ENCODE measurements at regions not wholly inside any gene's neighbourhood (a gene's known extent, or its start where the extent isn't known, plus 50 kb on each side); places are given as distances from the start of the nearest gene placed in this dataset.

- Mint-ChIP-seq H3K27me3 (peaks cover 4% of the 10 kb centered on the region), H3K4me3 (no peak overlapping the region), H3K36me3 (ENCODE audit: low read depth) (no peaks in the 10 kb centered on the region), H3K9me3 (no peaks in the 10 kb centered on the region), H3K4me1 (ENCODE audit: low read depth) (no peaks in the 10 kb centered on the region), H3K27ac (no peak overlapping the region)
Observed at GRCh38 chr19:33950091-33950750, 153.6 kb downstream of the KCTD15 start.

GRCh38 chr19:33953023-33953422 is 156.4 kb downstream of the KCTD15 start:
- Mint-ChIP-seq H3K27me3 (peaks cover 4% of the 10 kb centered on the region), H3K36me3 (ENCODE audit: low read depth) (no peaks in the 10 kb centered on the region), H3K4me1 (ENCODE audit: low read depth) (no peaks in the 10 kb centered on the region), H3K4me3 (no peak overlapping the region), H3K27ac (no peak overlapping the region), H3K9me3 (no peaks in the 10 kb centered on the region)

- no peaks in the 10 kb centered on the region for H3K4me1 Mint-ChIP-seq (ENCODE audit: low read depth)
- H3K27me3 Mint-ChIP-seq: peaks cover 4% of the 10 kb centered on the region
- no peak overlapping the region for H3K4me3 Mint-ChIP-seq
Observed at GRCh38 chr19:33953592-33953991, 156.9 kb downstream of the KCTD15 start.

GRCh38 chr19:33954686-33955085 is 158.0 kb downstream of the KCTD15 start:
- Mint-ChIP-seq H3K27ac (no peak overlapping the region), H3K9me3 (no peaks in the 10 kb centered on the region), H3K27me3 (peaks cover 5% of the 10 kb centered on the region), H3K4me1 (ENCODE audit: low read depth) (no peaks in the 10 kb centered on the region), H3K36me3 (ENCODE audit: low read depth) (no peaks in the 10 kb centered on the region), H3K4me3 (no peak overlapping the region)

More at GRCh38 chr19:33953592-33953991, 156.9 kb downstream of the KCTD15 start:
- Mint-ChIP-seq H3K27ac (no peak overlapping the region), H3K9me3 (no peaks in the 10 kb centered on the region), H3K36me3 (ENCODE audit: low read depth) (no peaks in the 10 kb centered on the region)

GRCh38 chr19:33956941-33957340 is 160.3 kb downstream of the KCTD15 start:
- Mint-ChIP-seq H3K27me3 (peaks cover 14% of the 10 kb centered on the region), H3K4me3 (no peak overlapping the region), H3K27ac (no peak overlapping the region), H3K9me3 (no peaks in the 10 kb centered on the region), H3K4me1 (ENCODE audit: low read depth) (no peaks in the 10 kb centered on the region), H3K36me3 (ENCODE audit: low read depth) (no peaks in the 10 kb centered on the region)

- no peaks in the 10 kb centered on the region for H3K4me1 Mint-ChIP-seq (ENCODE audit: low read depth)
- no peak overlapping the region for H3K4me3 Mint-ChIP-seq
- H3K27me3 Mint-ChIP-seq: peaks cover 14% of the 10 kb centered on the region
- H3K9me3 Mint-ChIP-seq: no peaks in the 10 kb centered on the region
- no peaks in the 10 kb centered on the region for H3K36me3 Mint-ChIP-seq (ENCODE audit: low read depth)
- H3K27ac Mint-ChIP-seq: no peak overlapping the region
Observed at GRCh38 chr19:33957804-33958203, 161.1 kb downstream of the KCTD15 start.

GRCh38 chr19:33960566-33960965 is 163.9 kb downstream of the KCTD15 start:
- Mint-ChIP-seq H3K36me3 (ENCODE audit: low read depth) (no peaks in the 10 kb centered on the region), H3K4me1 (ENCODE audit: low read depth) (no peaks in the 10 kb centered on the region), H3K4me3 (no peak overlapping the region), H3K9me3 (no peaks in the 10 kb centered on the region), H3K27ac (no peak overlapping the region), H3K27me3 (peaks cover 13% of the 10 kb centered on the region)

GRCh38 chr19:33962161-33962560 is 165.5 kb downstream of the KCTD15 start:
- Mint-ChIP-seq H3K9me3 (no peaks in the 10 kb centered on the region), H3K4me1 (ENCODE audit: low read depth) (no peaks in the 10 kb centered on the region), H3K27me3 (peaks cover 13% of the 10 kb centered on the region), H3K4me3 (no peak overlapping the region), H3K27ac (no peak overlapping the region), H3K36me3 (ENCODE audit: low read depth) (no peaks in the 10 kb centered on the region)

- Mint-ChIP-seq H3K36me3 (ENCODE audit: low read depth) (no peaks in the 10 kb centered on the region), H3K9me3 (peaks cover under 1% of the 10 kb centered on the region)
Observed at GRCh38 chr19:33963514-33963913, 166.8 kb downstream of the KCTD15 start.

GRCh38 chr19:33971073-33971472 is 174.4 kb downstream of the KCTD15 start:
- H3K9me3 Mint-ChIP-seq: peaks cover 27% of the 10 kb centered on the region

More at GRCh38 chr19:33963514-33963913, 166.8 kb downstream of the KCTD15 start:
- Mint-ChIP-seq H3K4me1 (ENCODE audit: low read depth) (no peaks in the 10 kb centered on the region), H3K4me3 (no peak overlapping the region), H3K27me3 (peaks cover 13% of the 10 kb centered on the region), H3K27ac (no peak overlapping the region)

GRCh38 chr19:33977756-33978685 is 181.4 kb downstream of the KCTD15 start:
- no peak overlapping the region for H3K4me3 Mint-ChIP-seq
- no peaks in the 10 kb centered on the region for H3K4me1 Mint-ChIP-seq (ENCODE audit: low read depth)
- H3K9me3 Mint-ChIP-seq: peaks cover 13% of the 10 kb centered on the region
- H3K27ac Mint-ChIP-seq: no peak overlapping the region
- H3K27me3 Mint-ChIP-seq: peaks cover 23% of the 10 kb centered on the region
- no peaks in the 10 kb centered on the region for H3K36me3 Mint-ChIP-seq (ENCODE audit: low read depth)

More at GRCh38 chr19:33971073-33971472, 174.4 kb downstream of the KCTD15 start:
- no peaks in the 10 kb centered on the region for H3K4me1 Mint-ChIP-seq (ENCODE audit: low read depth)
- no peak overlapping the region for H3K4me3 Mint-ChIP-seq
- no peak overlapping the region for H3K27ac Mint-ChIP-seq
- H3K27me3 Mint-ChIP-seq: peaks cover 10% of the 10 kb centered on the region
- no peaks in the 10 kb centered on the region for H3K36me3 Mint-ChIP-seq (ENCODE audit: low read depth)

- Mint-ChIP-seq H3K4me3 (no peak overlapping the region), H3K36me3 (ENCODE audit: low read depth) (peaks cover 4% of the 10 kb centered on the region)
Observed at GRCh38 chr19:33982706-33983105, 186.0 kb downstream of the KCTD15 start.

GRCh38 chr19:33988601-33989000 is 183.7 kb upstream of the LSM14A start:
- Mint-ChIP-seq H3K4me3 (no peak overlapping the region), H3K4me1 (ENCODE audit: low read depth) (no peaks in the 10 kb centered on the region), H3K9me3 (peaks cover 34% of the 10 kb centered on the region), H3K36me3 (ENCODE audit: low read depth) (peaks cover 6% of the 10 kb centered on the region), H3K27me3 (peaks cover 14% of the 10 kb centered on the region), H3K27ac (no peak overlapping the region)

More at GRCh38 chr19:33982706-33983105, 186.0 kb downstream of the KCTD15 start:
- Mint-ChIP-seq H3K27me3 (peaks cover 20% of the 10 kb centered on the region), H3K4me1 (ENCODE audit: low read depth) (no peaks in the 10 kb centered on the region), H3K9me3 (peaks cover 20% of the 10 kb centered on the region), H3K27ac (no peak overlapping the region)

GRCh38 chr19:33997690-33998089 is 174.6 kb upstream of the LSM14A start:
- peaks cover 13% of the 10 kb centered on the region for H3K9me3 Mint-ChIP-seq
- H3K4me1 Mint-ChIP-seq (ENCODE audit: low read depth): no peaks in the 10 kb centered on the region
- no peak overlapping the region for H3K27ac Mint-ChIP-seq
- H3K36me3 Mint-ChIP-seq (ENCODE audit: low read depth): no peaks in the 10 kb centered on the region
- peaks cover 20% of the 10 kb centered on the region for H3K27me3 Mint-ChIP-seq
- H3K4me3 Mint-ChIP-seq: no peak overlapping the region

GRCh38 chr19:33998302-33998701 is 174.0 kb upstream of the LSM14A start:
- peaks cover 17% of the 10 kb centered on the region for H3K27me3 Mint-ChIP-seq
- no peak overlapping the region for H3K27ac Mint-ChIP-seq
- peaks cover 9% of the 10 kb centered on the region for H3K9me3 Mint-ChIP-seq
- H3K4me1 Mint-ChIP-seq (ENCODE audit: low read depth): no peaks in the 10 kb centered on the region
- no peak overlapping the region for H3K4me3 Mint-ChIP-seq
- no peaks in the 10 kb centered on the region for H3K36me3 Mint-ChIP-seq (ENCODE audit: low read depth)
